Mesothelial cell of epicardium (in vitro differentiated cells): ENCODE measurements at regions not wholly inside any gene's neighbourhood (a gene's known extent, or its start where the extent isn't known, plus 50 kb on each side); places are given as distances from the start of the nearest gene placed in this dataset.

Experiments used
- DNase-seq, 2 experiments: peaks; one replicate each; pipeline ENCODE4 v3.0.0; 2021; ENCODE audit warnings: low spot score in 2 of 2; ENCODE audit not compliant: unreplicated experiment in 2 of 2
- H3K27ac Mint-ChIP-seq: 2 replicates; pipeline ENCODE4 v1.8.0; 2021; ENCODE audit warnings: mixed read lengths
- H3K27me3 Mint-ChIP-seq: 2 replicates; pipeline ENCODE4 v1.8.0; 2021; ENCODE audit warnings: low read depth, mixed read lengths
- H3K36me3 Mint-ChIP-seq: 2 replicates; pipeline ENCODE4 v1.8.0; 2021; ENCODE audit warnings: mixed read lengths
- H3K4me1 Mint-ChIP-seq: 2 replicates; pipeline ENCODE4 v1.8.0; 2021; ENCODE audit warnings: mixed read lengths
- H3K4me3 Mint-ChIP-seq: 2 replicates; pipeline ENCODE4 v1.8.0; 2021; ENCODE audit warnings: mild to moderate bottlenecking, moderate library complexity, mixed read lengths
- H3K9me3 Mint-ChIP-seq: 2 replicates; pipeline ENCODE4 v1.8.0; 2021; ENCODE audit warnings: mixed read lengths
- TF ChIP-seq, protein P1 (sequence below): fragments of 200-600 bp; sonication (generic); IDR thresholded peaks from one replicate; pipeline ENCODE4 v1.5.0; 2021; ENCODE audit warnings: antibody characterized with exemption; ENCODE audit not compliant: unreplicated experiment

DNA sequence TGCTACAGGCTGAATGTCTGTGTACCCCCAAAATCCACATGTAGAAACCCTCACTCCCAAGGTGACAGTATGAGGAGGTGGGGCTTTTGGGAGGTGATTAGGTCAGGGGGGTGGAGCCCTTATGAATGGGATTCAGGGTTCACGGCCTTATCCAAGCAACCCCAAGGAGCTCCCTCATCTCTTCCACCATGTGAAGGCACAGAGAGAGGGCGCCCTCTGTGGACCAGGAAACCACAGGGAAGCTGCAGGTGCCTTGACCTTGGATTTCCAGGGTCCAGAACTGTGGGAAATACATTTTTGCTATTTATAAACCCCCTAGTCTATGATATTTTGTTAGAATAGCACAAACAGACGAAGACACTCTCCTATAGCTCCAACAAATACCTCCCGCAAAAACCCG is 53.6 kb upstream of the IRX2 start:
- TF ChIP-seq, protein P1, sequence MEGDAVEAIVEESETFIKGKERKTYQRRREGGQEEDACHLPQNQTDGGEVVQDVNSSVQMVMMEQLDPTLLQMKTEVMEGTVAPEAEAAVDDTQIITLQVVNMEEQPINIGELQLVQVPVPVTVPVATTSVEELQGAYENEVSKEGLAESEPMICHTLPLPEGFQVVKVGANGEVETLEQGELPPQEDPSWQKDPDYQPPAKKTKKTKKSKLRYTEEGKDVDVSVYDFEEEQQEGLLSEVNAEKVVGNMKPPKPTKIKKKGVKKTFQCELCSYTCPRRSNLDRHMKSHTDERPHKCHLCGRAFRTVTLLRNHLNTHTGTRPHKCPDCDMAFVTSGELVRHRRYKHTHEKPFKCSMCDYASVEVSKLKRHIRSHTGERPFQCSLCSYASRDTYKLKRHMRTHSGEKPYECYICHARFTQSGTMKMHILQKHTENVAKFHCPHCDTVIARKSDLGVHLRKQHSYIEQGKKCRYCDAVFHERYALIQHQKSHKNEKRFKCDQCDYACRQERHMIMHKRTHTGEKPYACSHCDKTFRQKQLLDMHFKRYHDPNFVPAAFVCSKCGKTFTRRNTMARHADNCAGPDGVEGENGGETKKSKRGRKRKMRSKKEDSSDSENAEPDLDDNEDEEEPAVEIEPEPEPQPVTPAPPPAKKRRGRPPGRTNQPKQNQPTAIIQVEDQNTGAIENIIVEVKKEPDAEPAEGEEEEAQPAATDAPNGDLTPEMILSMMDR = no peak
- Mint-ChIP-seq H3K4me1 (peaks cover 24% of the 10 kb centered on the region), H3K4me3 (no peak overlapping the region), H3K27ac (no peak overlapping the region), H3K36me3 (no peaks in the 10 kb centered on the region), H3K27me3 (no peaks in the 10 kb centered on the region), H3K9me3 (peaks cover 3% of the 10 kb centered on the region)
- DNase-seq = no peak

DNA sequence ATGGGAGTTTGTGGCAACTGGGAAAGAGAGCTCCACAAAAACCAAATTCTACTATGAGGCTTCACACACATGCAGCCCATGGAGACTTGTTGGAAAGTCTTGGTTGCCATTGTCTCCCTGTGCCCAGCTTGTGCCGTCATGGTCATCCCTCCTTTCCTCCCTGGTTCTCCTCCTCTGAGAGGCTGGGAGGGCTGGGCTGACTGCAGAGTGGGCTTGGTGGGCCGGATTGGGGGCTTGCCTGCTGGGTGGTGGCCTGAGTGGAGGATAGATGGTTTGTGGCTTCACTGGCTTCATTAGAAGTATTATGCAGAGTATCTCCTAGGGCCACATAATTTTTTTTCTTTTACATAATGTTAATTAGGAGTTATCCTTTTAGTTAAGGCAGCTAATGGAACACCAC is 52.3 kb upstream of the IRX2 start:
- Mint-ChIP-seq H3K27ac (no peak overlapping the region), H3K36me3 (no peaks in the 10 kb centered on the region), H3K4me1 (peaks cover 33% of the 10 kb centered on the region), H3K4me3 (no peak overlapping the region), H3K9me3 (peaks cover 3% of the 10 kb centered on the region), H3K27me3 (no peaks in the 10 kb centered on the region)
- TF ChIP-seq, protein P1 = no peak
- no peak for DNase-seq

DNA sequence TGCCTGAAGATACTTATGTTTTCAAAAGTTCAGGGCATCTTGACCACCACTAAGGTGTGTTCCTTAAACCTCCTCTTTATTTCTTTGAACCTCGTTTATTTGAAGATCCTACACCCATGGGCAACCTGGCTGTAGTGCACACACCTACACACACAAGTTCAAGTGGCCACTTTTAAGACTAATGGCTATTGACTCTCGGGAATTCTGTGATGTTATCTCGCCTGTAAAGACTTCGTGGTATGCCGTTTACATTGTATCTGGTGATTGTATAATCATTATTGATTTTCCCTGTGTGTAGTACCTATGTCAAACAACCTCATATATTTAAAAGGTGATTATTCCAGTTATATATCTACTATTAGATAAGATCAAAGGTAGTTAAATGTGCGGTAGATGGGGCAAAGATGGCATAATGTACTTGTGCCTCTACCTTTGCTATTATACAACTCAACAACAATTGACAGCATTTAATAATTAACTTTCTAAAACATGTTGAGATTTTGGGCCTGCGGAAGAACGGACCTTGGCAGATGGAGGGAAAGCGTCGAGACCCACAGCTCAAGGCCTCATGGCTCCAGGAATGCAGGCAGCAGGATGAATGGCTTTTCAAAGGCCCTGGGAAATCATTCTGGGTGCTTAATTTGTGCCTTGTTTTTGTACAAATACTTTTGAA is 51.4 kb upstream of the IRX2 start:
- H3K27me3 Mint-ChIP-seq = no peaks in the 10 kb centered on the region
- H3K4me3 Mint-ChIP-seq = no peak overlapping the region
- peaks cover 41% of the 10 kb centered on the region for H3K4me1 Mint-ChIP-seq
- no peaks in the 10 kb centered on the region for H3K36me3 Mint-ChIP-seq
- TF ChIP-seq, protein P1 = no peak
- no peak for DNase-seq
- peaks cover 3% of the 10 kb centered on the region for H3K9me3 Mint-ChIP-seq
- no peak overlapping the region for H3K27ac Mint-ChIP-seq

DNA sequence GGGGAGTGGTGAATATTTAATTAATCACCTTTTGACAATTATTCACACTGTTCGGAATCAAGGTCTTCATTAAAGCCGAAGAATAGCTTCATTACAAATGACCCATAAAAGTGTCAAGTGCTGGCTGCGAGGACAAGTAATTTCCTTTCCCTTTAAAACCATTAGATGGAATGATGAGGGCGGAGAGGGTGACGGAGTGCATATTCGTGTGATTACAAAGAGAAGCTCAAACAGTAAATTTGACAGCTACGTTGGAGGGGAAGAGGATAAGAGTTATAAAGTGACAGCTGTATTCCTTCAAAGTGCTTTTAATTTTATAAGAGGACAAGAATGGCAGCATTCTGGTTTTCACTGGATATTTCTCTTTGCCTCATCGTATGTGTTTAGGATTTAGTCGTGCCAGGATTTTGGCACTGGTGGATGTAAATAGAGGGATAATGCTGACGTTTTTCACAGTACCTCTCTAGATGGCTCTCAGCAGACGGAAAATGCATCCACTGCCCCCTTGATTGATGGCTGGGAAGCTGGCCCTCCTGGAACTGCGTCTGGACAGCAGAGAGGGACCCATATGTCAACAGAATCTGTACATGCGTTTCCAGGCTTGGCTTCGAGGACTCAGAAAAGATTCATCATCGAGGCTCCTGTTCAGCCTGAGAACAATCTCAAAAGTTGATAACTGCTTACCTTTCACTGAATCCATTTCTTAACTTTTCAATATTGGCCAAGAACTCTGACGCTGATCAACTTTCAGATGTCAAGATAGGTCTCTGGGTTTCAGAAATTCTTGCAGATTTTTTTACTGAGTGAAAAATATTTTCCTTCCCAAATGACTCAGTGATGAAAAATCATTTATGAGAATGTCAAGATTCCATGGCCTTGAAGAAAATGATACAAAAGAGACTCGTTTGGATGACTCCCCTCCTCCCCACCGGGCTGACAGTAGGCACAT is 50.4 kb upstream of the IRX2 start:
- Mint-ChIP-seq H3K4me1 (peaks cover 50% of the 10 kb centered on the region), H3K27ac (no peak overlapping the region), H3K4me3 (no peak overlapping the region), H3K36me3 (no peaks in the 10 kb centered on the region), H3K9me3 (no peaks in the 10 kb centered on the region), H3K27me3 (no peaks in the 10 kb centered on the region)
- TF ChIP-seq, protein P1 = no peak
- no peak for DNase-seq
